ENCODE measurements at regions not wholly inside any gene's neighbourhood (a gene's known extent, or its start where the extent isn't known, plus 50 kb on each side); places are given as distances from the start of the nearest gene placed in this dataset.

DNA sequence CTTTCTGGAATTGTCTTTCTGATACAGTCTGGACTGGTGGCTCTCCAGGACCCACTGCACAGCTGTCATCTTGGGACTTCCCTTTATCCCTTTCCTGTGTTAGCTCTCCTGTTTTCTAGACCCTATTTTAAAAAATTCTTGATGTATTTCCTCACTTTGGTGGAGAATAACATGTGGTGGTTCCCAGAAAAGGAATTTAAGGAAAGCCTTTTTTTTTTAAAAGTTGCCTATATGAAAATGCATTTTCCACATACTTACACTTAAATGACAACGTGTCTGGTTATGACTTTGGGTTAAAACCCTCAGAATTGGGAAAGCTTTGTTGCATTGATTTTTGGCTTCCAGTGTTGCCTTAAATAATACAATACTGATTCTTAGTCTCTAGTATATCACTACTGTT lies 400.7 kb downstream of the TMEM135 start:
- Histone ChIP-seq H3F3A (ENCODE audit: control insufficient read depth, insufficient read depth) (no peaks in the 10 kb centered on the region), H4K20me1 (ENCODE audit: control insufficient read depth, insufficient read depth, low read depth, low read length) (no peaks in the 10 kb centered on the region), H3K4me2 (ENCODE audit: low read length) (no peak overlapping the region), H3K79me2 (ENCODE audit: control insufficient read depth, low read length) (no peaks in the 10 kb centered on the region), H3K36me3 (ENCODE audit: control insufficient read depth, low read length) (no peaks in the 10 kb centered on the region), H3K27me3 (ENCODE audit: control insufficient read depth, low read length) (no peaks in the 10 kb centered on the region), H3K9me3 (ENCODE audit: control insufficient read depth, insufficient read depth, low read length) (no peaks in the 10 kb centered on the region), H3K9me2 (replicated peaks; ENCODE audit: control insufficient read depth, low read length) (no peaks in the 10 kb centered on the region), H3K4me3 (ENCODE audit: low read length) (no peak overlapping the region), H3K4me1 (ENCODE audit: control insufficient read depth, low read length) (no peaks in the 10 kb centered on the region), H3K27ac (ENCODE audit: low read depth, low read length) (no peak overlapping the region)
- no peak for TF ChIP-seq EZH2phosphoT487 (IDR thresholded peaks at IDR 0.05; ENCODE audit: borderline replicate concordance, low read length)
- TF ChIP-seq, protein P1, sequence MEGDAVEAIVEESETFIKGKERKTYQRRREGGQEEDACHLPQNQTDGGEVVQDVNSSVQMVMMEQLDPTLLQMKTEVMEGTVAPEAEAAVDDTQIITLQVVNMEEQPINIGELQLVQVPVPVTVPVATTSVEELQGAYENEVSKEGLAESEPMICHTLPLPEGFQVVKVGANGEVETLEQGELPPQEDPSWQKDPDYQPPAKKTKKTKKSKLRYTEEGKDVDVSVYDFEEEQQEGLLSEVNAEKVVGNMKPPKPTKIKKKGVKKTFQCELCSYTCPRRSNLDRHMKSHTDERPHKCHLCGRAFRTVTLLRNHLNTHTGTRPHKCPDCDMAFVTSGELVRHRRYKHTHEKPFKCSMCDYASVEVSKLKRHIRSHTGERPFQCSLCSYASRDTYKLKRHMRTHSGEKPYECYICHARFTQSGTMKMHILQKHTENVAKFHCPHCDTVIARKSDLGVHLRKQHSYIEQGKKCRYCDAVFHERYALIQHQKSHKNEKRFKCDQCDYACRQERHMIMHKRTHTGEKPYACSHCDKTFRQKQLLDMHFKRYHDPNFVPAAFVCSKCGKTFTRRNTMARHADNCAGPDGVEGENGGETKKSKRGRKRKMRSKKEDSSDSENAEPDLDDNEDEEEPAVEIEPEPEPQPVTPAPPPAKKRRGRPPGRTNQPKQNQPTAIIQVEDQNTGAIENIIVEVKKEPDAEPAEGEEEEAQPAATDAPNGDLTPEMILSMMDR (IDR thresholded peaks at IDR 0.05; ENCODE audit: low read depth, low read length, poor library complexity, severe bottlenecking), result no peak

DNA sequence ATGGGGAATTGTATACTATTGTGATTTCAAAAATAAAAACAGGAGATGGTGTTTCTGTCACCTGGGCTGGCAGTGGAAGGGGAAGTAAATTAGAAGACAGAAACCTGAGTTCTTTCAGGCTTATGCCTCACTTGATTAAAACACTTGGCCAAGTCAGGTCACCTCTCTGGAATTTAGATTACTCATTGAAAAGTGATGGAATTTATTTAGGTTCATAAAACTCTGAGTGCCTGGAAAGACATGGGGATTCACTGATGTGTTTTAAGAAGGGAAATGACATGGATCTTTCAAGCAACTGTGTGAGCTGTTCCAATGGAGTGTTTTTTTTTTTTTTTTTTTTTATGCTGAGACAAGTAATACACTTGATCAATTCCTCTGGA lies 400.1 kb downstream of the TMEM135 start:
- Histone ChIP-seq H3K36me3 (ENCODE audit: control insufficient read depth, low read length) (no peaks in the 10 kb centered on the region), H4K20me1 (ENCODE audit: control insufficient read depth, insufficient read depth, low read depth, low read length) (no peaks in the 10 kb centered on the region), H3K4me1 (ENCODE audit: control insufficient read depth, low read length) (no peaks in the 10 kb centered on the region), H3K9me3 (ENCODE audit: control insufficient read depth, insufficient read depth, low read length) (no peaks in the 10 kb centered on the region), H3K27ac (ENCODE audit: low read depth, low read length) (no peak overlapping the region), H3K4me3 (ENCODE audit: low read length) (no peak overlapping the region), H3F3A (ENCODE audit: control insufficient read depth, insufficient read depth) (no peaks in the 10 kb centered on the region), H3K4me2 (ENCODE audit: low read length) (no peak overlapping the region), H3K79me2 (ENCODE audit: control insufficient read depth, low read length) (no peaks in the 10 kb centered on the region), H3K27me3 (ENCODE audit: control insufficient read depth, low read length) (no peaks in the 10 kb centered on the region), H3K9me2 (replicated peaks; ENCODE audit: control insufficient read depth, low read length) (no peaks in the 10 kb centered on the region)
- no peak for TF ChIP-seq EZH2phosphoT487 (IDR thresholded peaks at IDR 0.05; ENCODE audit: borderline replicate concordance, low read length)
- TF ChIP-seq, protein P1 (IDR thresholded peaks at IDR 0.05; ENCODE audit: low read depth, low read length, poor library complexity, severe bottlenecking), result no peak

DNA sequence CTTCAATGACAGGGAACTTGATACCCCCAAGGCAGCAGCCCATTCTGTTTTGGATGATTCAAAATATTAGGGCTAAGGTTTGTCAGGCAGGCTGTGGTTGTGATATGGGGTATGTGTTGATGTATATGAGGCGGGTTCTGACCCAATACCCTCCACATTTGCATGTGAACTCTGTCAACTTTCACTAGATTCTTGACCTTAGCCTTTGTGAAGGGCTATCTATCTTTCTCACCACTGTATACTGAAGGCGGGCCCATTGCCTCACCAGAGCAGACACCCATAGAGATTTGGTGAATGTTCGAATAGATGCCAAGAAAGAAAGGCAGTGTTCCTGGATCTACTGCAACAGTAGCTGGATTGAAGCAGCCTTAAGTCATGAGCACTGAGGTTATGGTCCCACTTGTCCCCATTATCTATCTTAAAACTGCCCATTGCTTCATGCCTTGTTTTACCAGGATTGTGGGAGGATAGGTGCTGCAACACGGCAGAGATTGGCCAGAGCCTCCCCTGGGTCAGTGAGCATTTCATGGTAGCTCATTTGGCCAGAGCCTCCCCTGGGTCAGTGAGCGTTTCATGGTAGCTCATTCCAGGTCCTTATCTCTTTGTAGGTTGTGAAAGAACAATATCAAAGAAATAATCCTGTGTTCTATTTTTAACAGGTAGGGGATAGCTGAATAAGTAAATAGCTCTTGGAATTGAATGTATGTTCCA lies 399.6 kb downstream of the TMEM135 start:
- Histone ChIP-seq H3K27me3 (ENCODE audit: control insufficient read depth, low read length) (no peaks in the 10 kb centered on the region), H3K4me2 (ENCODE audit: low read length) (no peak overlapping the region), H3K4me1 (ENCODE audit: control insufficient read depth, low read length) (no peaks in the 10 kb centered on the region), H3K36me3 (ENCODE audit: control insufficient read depth, low read length) (no peaks in the 10 kb centered on the region), H3F3A (ENCODE audit: control insufficient read depth, insufficient read depth) (no peaks in the 10 kb centered on the region), H3K27ac (ENCODE audit: low read depth, low read length) (no peak overlapping the region), H3K9me3 (ENCODE audit: control insufficient read depth, insufficient read depth, low read length) (no peaks in the 10 kb centered on the region), H4K20me1 (ENCODE audit: control insufficient read depth, insufficient read depth, low read depth, low read length) (no peaks in the 10 kb centered on the region), H3K4me3 (ENCODE audit: low read length) (no peak overlapping the region), H3K9me2 (replicated peaks; ENCODE audit: control insufficient read depth, low read length) (no peaks in the 10 kb centered on the region), H3K79me2 (ENCODE audit: control insufficient read depth, low read length) (no peaks in the 10 kb centered on the region)
- TF ChIP-seq, protein P1 (IDR thresholded peaks at IDR 0.05; ENCODE audit: low read depth, low read length, poor library complexity, severe bottlenecking), result no peak
- no peak for TF ChIP-seq EZH2phosphoT487 (IDR thresholded peaks at IDR 0.05; ENCODE audit: borderline replicate concordance, low read length)
